Prostate gland (tissue), 2 donors: ENCODE measurements at regions not wholly inside any gene's neighbourhood (a gene's known extent, or its start where the extent isn't known, plus 50 kb on each side); places are given as distances from the start of the nearest gene placed in this dataset.

Source experiments
- POLR2A ChIP-seq: fragments of 450-650 bp; IDR thresholded peaks from one replicate; pipeline ENCODE4 v1.6.1; 2016; ENCODE audit warnings: antibody characterized with exemption, mild to moderate bottlenecking
- POLR2AphosphoS5 ChIP-seq: sonication (generic); formaldehyde crosslinking; IDR thresholded peaks from one replicate; pipeline ENCODE4 v1.6.1; 2017; ENCODE audit warnings: antibody characterized with exemption
- TF ChIP-seq, protein P1 (sequence below), 4 experiments: fragments of 200-600 bp in 2 of 4; fragments of 450-650 bp in 2 of 4; sonication (generic) in 2 of 4; IDR thresholded peaks; 1 replicate in 3 of 4; 2 replicates in 1 of 4; pipeline ENCODE4 v1.5.1; 2016 to 2019; ENCODE audit warnings: antibody characterized with exemption in 4 of 4, mild to moderate bottlenecking in 2 of 4, moderate library complexity in 2 of 4

DNA sequence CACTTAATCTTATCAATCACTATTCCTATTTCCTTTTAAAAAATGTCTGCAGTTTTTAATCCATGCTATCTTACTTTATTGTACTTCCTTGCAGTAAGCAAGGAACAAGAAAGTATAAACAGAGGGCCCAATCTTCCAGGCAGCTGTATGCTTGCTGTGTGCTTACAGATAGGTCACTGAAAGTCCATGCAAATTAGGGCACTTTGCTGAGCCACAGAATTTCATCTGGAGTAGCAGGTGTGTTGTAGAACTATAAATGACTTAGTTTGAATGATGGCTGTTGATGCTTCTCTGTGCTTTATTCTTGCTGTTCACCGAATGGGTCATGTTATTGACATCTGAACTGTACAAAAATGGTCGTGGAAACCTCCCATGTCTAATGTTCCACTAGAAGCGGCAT is 154.6 kb downstream of the ATOH1 start:
- no peak for TF ChIP-seq POLR2A
- TF ChIP-seq, protein P1, sequence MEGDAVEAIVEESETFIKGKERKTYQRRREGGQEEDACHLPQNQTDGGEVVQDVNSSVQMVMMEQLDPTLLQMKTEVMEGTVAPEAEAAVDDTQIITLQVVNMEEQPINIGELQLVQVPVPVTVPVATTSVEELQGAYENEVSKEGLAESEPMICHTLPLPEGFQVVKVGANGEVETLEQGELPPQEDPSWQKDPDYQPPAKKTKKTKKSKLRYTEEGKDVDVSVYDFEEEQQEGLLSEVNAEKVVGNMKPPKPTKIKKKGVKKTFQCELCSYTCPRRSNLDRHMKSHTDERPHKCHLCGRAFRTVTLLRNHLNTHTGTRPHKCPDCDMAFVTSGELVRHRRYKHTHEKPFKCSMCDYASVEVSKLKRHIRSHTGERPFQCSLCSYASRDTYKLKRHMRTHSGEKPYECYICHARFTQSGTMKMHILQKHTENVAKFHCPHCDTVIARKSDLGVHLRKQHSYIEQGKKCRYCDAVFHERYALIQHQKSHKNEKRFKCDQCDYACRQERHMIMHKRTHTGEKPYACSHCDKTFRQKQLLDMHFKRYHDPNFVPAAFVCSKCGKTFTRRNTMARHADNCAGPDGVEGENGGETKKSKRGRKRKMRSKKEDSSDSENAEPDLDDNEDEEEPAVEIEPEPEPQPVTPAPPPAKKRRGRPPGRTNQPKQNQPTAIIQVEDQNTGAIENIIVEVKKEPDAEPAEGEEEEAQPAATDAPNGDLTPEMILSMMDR (IDR thresholded peaks at IDR 0.05) = no peak
- no peak for TF ChIP-seq POLR2AphosphoS5
